Ascending aorta (tissue), 2 donors: ENCODE measurements at regions not wholly inside any gene's neighbourhood (a gene's known extent, or its start where the extent isn't known, plus 50 kb on each side); places are given as distances from the start of the nearest gene placed in this dataset.

Experiments used
- DNase-seq, 2 donors: peaks; one replicate each; pipeline ENCODE4 v3.0.0-alpha.2; 2019; ENCODE audit warnings: low spot score in 2 of 2
- H3K27ac ChIP-seq, 2 donors: fragments of 200-600 bp; sonication (generic); one replicate each; pipeline ENCODE4 v1.5.1; 2016 to 2017; ENCODE audit warnings: mild to moderate bottlenecking in 1 of 2
- H3K27me3 ChIP-seq: fragments of 200-600 bp; sonication (generic); one replicate; pipeline ENCODE4 v1.5.1; 2017
- H3K36me3 ChIP-seq, 2 donors: fragments of 200-600 bp; sonication (generic); one replicate each; pipeline ENCODE4 v1.5.1; 2016
- H3K4me1 ChIP-seq, 2 donors: fragments of 200-600 bp; sonication (generic); one replicate each; pipeline ENCODE4 v1.5.1; 2016 to 2017; ENCODE audit warnings: mild to moderate bottlenecking in 1 of 2
- H3K4me3 ChIP-seq, 2 donors: fragments of 200-600 bp; sonication (generic); one replicate each; pipeline ENCODE4 v1.5.1; 2016 to 2017; ENCODE audit warnings: mild to moderate bottlenecking in 1 of 2
- H3K9me3 ChIP-seq, 2 donors: fragments of 200-600 bp; sonication (generic); one replicate each; pipeline ENCODE4 v1.5.1; 2016
- intact Hi-C: fragments of 100-400 bp; cut with DNase I; formaldehyde crosslinking; loops from one replicate; pipeline ENCODE4 v1.15.1; 2023
- TF ChIP-seq, protein P1 (sequence below), 3 experiments: fragments of 200-600 bp in 2 of 3; fragments of 450-650 bp in 1 of 3; sonication (generic) in 2 of 3; IDR thresholded peaks; one replicate each; pipeline ENCODE4 v1.5.1; 2016 to 2019; ENCODE audit warnings: antibody characterized with exemption in 3 of 3, mild to moderate bottlenecking in 1 of 3, moderate library complexity in 1 of 3

DNA sequence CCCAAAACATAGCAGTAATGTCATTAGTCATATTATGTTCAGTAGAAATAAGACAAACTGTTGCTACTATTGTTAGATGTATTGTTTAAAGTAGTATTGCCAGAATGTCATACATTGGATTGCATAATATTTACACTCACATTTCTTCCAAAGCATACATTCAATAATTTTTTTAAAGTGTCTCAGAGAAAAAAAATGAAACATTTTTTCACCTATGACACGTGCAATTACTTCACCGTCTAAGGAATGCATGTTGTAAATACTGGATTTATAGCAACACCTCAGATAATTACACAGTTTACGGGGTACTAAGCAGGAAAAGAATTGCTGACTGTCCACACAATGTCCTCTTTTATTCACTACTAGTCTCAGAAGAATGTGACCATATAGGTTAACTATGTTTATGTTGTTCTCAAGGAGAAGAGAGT, 162.1 kb downstream of the PCDH18 start:
- H3K9me3 ChIP-seq = no peaks in the 10 kb centered on the region
- DNase-seq = no peak
- H3K36me3 ChIP-seq = no peaks in the 10 kb centered on the region
- intact Hi-C loops = loop anchor here (10.0 kb wide), 2 partner anchors 245 to 325 kb away; no protein-coding TSS in a partner anchor
- no peaks in the 10 kb centered on the region for H3K27me3 ChIP-seq
- no peak overlapping the region for H3K4me3 ChIP-seq
- TF ChIP-seq, protein P1, sequence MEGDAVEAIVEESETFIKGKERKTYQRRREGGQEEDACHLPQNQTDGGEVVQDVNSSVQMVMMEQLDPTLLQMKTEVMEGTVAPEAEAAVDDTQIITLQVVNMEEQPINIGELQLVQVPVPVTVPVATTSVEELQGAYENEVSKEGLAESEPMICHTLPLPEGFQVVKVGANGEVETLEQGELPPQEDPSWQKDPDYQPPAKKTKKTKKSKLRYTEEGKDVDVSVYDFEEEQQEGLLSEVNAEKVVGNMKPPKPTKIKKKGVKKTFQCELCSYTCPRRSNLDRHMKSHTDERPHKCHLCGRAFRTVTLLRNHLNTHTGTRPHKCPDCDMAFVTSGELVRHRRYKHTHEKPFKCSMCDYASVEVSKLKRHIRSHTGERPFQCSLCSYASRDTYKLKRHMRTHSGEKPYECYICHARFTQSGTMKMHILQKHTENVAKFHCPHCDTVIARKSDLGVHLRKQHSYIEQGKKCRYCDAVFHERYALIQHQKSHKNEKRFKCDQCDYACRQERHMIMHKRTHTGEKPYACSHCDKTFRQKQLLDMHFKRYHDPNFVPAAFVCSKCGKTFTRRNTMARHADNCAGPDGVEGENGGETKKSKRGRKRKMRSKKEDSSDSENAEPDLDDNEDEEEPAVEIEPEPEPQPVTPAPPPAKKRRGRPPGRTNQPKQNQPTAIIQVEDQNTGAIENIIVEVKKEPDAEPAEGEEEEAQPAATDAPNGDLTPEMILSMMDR (IDR thresholded peaks at IDR 0.05) = no peak
- peak overlapping the region; percentile 8 to 32 for H3K27ac ChIP-seq
- H3K4me1 ChIP-seq = peaks cover 0 to 14% of the 10 kb centered on the region in 2 donors

DNA sequence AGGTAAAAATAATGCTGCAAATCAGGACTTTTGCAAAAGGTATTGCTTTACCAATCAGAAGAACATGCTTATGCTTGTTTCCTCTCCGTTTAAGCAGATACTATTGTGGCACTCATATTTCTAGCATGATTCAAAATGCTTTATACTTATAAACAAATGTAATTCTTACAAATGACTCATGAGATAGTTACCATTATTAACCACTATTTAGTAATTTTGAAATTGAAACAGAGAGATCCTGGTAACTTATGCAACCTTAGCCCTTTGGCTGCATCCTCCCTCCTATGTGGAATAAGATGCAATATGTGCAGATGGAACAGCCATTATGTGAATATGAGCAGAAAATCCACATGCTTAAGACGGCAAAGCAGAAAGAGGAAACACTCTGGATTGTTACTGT, 164.7 kb downstream of the PCDH18 start:
- Histone ChIP-seq H3K36me3 (no peaks in the 10 kb centered on the region), H3K4me1 (no peaks in the 10 kb centered on the region), H3K27ac (no peak overlapping the region), H3K27me3 (no peaks in the 10 kb centered on the region), H3K9me3 (no peaks in the 10 kb centered on the region), H3K4me3 (no peak overlapping the region)
- no peak for DNase-seq
- TF ChIP-seq, protein P1 (IDR thresholded peaks at IDR 0.05) = no peak
- intact Hi-C loops = no loop called here

DNA sequence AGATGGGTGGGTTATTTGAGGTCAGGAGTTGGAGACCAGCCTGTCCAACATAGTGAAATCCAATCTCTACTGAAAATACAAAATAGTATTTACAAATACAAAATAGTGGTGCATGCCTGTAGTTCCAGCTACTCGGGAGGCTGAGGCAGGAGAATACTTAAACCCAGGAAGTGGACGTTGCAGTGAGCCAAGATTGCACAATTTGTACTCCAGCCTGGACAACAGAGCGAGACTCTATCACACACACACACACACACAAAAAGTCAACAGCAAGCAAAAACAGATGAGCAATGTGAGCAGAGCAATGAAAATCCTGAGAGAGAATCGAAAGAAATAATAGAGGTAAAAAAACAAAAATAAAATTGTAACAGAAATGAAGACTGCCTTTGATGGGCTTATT, 168.8 kb downstream of the PCDH18 start:
- H3K27ac ChIP-seq = no peak overlapping the region
- no peaks in the 10 kb centered on the region for H3K9me3 ChIP-seq
- H3K36me3 ChIP-seq = no peaks in the 10 kb centered on the region
- TF ChIP-seq, protein P1 (IDR thresholded peaks at IDR 0.05) = no peak
- peaks cover 0 to 11% of the 10 kb centered on the region in 2 donors for H3K4me1 ChIP-seq
- no peaks in the 10 kb centered on the region for H3K27me3 ChIP-seq
- DNase-seq = no peak
- intact Hi-C loops = no loop called here
- H3K4me3 ChIP-seq = no peak overlapping the region

DNA sequence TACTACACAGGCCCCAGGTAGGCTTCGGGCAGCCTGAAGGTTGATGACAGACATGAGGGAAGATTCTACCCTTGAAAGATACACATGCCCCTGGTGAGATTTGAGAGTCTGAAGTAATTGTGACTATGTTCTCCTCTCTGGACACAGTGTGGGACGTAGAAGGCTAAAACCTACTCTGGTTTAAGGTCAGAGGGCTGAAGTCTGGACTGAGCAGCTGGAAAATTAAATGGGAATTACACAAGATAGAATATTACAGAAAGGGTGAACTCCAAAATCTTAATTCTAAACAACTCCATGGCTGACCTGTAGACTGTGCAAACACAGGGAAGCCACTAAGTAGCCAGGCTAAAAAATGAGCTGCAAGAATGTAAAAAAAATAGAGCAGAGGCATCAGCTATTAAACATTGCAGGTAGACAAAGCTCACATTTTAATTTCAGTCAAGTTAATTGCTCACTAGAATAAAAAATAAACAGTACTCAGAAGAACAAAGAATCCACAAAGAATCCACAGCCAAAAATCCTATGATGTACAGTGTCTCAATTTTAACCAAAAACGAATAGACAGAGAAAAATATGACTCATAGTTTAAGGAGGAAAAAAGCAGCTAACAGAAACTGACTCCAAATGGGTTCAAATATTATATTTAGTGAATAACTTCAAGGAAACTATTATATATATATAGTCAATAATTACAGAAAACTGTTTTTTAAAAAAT, 170.4 kb downstream of the PCDH18 start:
- intact Hi-C loops = no loop called here
- DNase-seq = no peak
- TF ChIP-seq, protein P1 (IDR thresholded peaks at IDR 0.05) = no peak
- Histone ChIP-seq H3K36me3 (no peaks in the 10 kb centered on the region), H3K27me3 (no peaks in the 10 kb centered on the region), H3K4me3 (no peak overlapping the region), H3K4me1 (peaks cover 0 to 11% of the 10 kb centered on the region in 2 donors), H3K9me3 (no peaks in the 10 kb centered on the region), H3K27ac (no peak overlapping the region)

DNA sequence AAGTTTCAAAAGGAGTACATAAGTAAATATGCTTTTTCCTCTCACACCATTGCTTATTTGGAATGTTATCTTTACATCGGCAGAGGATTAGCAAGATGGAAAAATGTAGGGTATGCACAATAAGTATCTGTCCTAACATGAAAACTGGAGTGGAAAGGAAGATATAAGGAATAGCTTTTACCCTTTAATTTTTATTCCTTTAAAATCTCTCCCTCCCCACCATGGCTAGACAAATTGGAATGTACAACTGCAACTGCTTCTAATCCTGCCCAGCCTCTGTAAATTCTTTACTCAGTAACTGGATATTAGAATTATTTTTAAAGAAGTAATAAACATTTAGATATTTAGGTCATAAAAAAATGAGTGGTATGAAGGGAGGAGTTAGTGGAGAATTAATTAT, 171.5 kb downstream of the PCDH18 start:
- Histone ChIP-seq H3K4me1 (peaks cover 0 to 11% of the 10 kb centered on the region in 2 donors), H3K27ac (no peak overlapping the region), H3K36me3 (no peaks in the 10 kb centered on the region), H3K4me3 (no peak overlapping the region), H3K9me3 (no peaks in the 10 kb centered on the region), H3K27me3 (no peaks in the 10 kb centered on the region)
- intact Hi-C loops = no loop called here
- no peak for DNase-seq
- TF ChIP-seq, protein P1 (IDR thresholded peaks at IDR 0.05) = no peak
